ENCODE measurements at regions not wholly inside any gene's neighbourhood (a gene's known extent, or its start where the extent isn't known, plus 50 kb on each side); places are given as distances from the start of the nearest gene placed in this dataset.

- Histone ChIP-seq H3K9ac (ENCODE audit: insufficient read depth, low read depth, low read length) (no peak overlapping the region), H3K4me3 (replicated peaks in 1 of 3; ENCODE audit: insufficient read depth in 1 of 3, low read depth in 2 of 3, low read length in 3 of 3) (no peak overlapping the region), H3K79me2 (ENCODE audit: insufficient read depth, low read length) (no peaks in the 10 kb centered on the region), H3K4me2 (ENCODE audit: low read depth, low read length) (no peak overlapping the region), H4K20me1 (ENCODE audit: insufficient read depth, low read length) (peaks cover 3% of the 10 kb centered on the region; the same call in 1 of the 2 replicates), H3K36me3 (replicated peaks in 1 of 2; ENCODE audit: control insufficient read depth in 1 of 2, insufficient read depth in 2 of 2, low read length in 2 of 2) (no peaks in the 10 kb centered on the region), H3K27ac (ENCODE audit: extremely low read length, insufficient read depth, low read length) (no peak overlapping the region), H3K9me3 (ENCODE audit: low read length) (no peaks in the 10 kb centered on the region), H3K4me1 (ENCODE audit: insufficient read depth, low read length) (no peaks in the 10 kb centered on the region), H3K27me3 (ENCODE audit: control insufficient read depth in 1 of 2, insufficient read depth in 2 of 2, low read length in 2 of 2) (peaks cover 3 to 56% of the 10 kb centered on the region in 2 experiments), H2AFZ (ENCODE audit: low read length) (no peak overlapping the region)
- intact Hi-C loops (cut with micrococcal nuclease; ENCODE audit: unreplicated experiment), result no loop called here
- in situ Hi-C loops (cut with HindIII; ENCODE audit: extremely low pct_ligation_motif_present, low pct_unique_long_range_greater_than_20kb), result no loop called here
- TF ChIP-seq ZFP36L2 (CRISPR knock-in tag; IDR thresholded peaks at IDR 0.05) (no peak), ELF3 (CRISPR knock-in tag; IDR thresholded peaks at IDR 0.05) (no peak), SRY (CRISPR knock-in tag; IDR thresholded peaks at IDR 0.05) (no peak), ZNF451 (CRISPR knock-in tag; IDR thresholded peaks at IDR 0.05) (no peak), TARDBP (CRISPR knock-in tag; IDR thresholded peaks at IDR 0.05) (no peak), RXRB (CRISPR knock-in tag; IDR thresholded peaks at IDR 0.05; ENCODE audit: borderline replicate concordance) (no peak)
- POLR2A ChIA-PET, result no interaction called here
- CTCF ChIA-PET (ENCODE audit: low intra/inter-chr PET ratio, low total read pairs), result no interaction called here
- WGBS (ENCODE audit: low lambda C conversion rate), result 28% methylated on average over 10 of the region's 23 CpGs
- BruUV-seq (replicated peaks), result no TSS peak
- no peak for DNase-seq (ENCODE audit: low spot score)
- FAIRE-seq, result no peak
- no peak for ATAC-seq
Measured at GRCh38 chr18:78685250-78685979, 294.2 kb upstream of the SALL3 start.

GRCh38 chr18:78685980-78686530, 293.6 kb upstream of the SALL3 start:
- Histone ChIP-seq H3K4me2 (ENCODE audit: low read depth, low read length) (no peak overlapping the region), H3K36me3 (replicated peaks in 1 of 2; ENCODE audit: control insufficient read depth in 1 of 2, insufficient read depth in 2 of 2, low read length in 2 of 2) (no peaks in the 10 kb centered on the region), H3K27ac (ENCODE audit: extremely low read length, insufficient read depth, low read length) (no peak overlapping the region), H2AFZ (ENCODE audit: low read length) (no peak overlapping the region), H3K9ac (ENCODE audit: insufficient read depth, low read depth, low read length) (no peak overlapping the region), H3K4me3 (replicated peaks in 1 of 3; ENCODE audit: insufficient read depth in 1 of 3, low read depth in 2 of 3, low read length in 3 of 3) (no peak overlapping the region), H4K20me1 (ENCODE audit: insufficient read depth, low read length) (peaks cover 3% of the 10 kb centered on the region; the same call in 1 of the 2 replicates), H3K4me1 (ENCODE audit: insufficient read depth, low read length) (no peaks in the 10 kb centered on the region), H3K9me3 (ENCODE audit: low read length) (no peaks in the 10 kb centered on the region), H3K79me2 (ENCODE audit: insufficient read depth, low read length) (no peaks in the 10 kb centered on the region), H3K27me3 (ENCODE audit: control insufficient read depth in 1 of 2, insufficient read depth in 2 of 2, low read length in 2 of 2) (peaks cover 2 to 52% of the 10 kb centered on the region in 2 experiments; a peak in 4 of 5 replicates)
- WGBS (ENCODE audit: low lambda C conversion rate), result 27% methylated on average over 13 of the region's 26 CpGs
- in situ Hi-C loops (cut with HindIII; ENCODE audit: extremely low pct_ligation_motif_present, low pct_unique_long_range_greater_than_20kb), result no loop called here
- ChIA-PET POLR2A (no interaction called here), CTCF (ENCODE audit: low intra/inter-chr PET ratio, low total read pairs) (no interaction called here)
- intact Hi-C loops (cut with micrococcal nuclease; ENCODE audit: unreplicated experiment), result no loop called here
- no peak for FAIRE-seq
- DNase-seq (ENCODE audit: low spot score), result no peak
- no peak for ATAC-seq
- no TSS peak for BruUV-seq (replicated peaks)
- TF ChIP-seq NR1H2 (CRISPR knock-in tag; IDR thresholded peaks at IDR 0.05; ENCODE audit: borderline replicate concordance, low read depth) (no peak), PCBP2 (optimal IDR thresholded peaks at IDR 0.05; ENCODE audit: low read depth, low read length, poor library complexity, severe bottlenecking) (no peak), MNT (IDR thresholded peaks at IDR 0.05) (no peak), ZNF776 (CRISPR knock-in tag; IDR thresholded peaks at IDR 0.05) (no peak), ZNF850 (CRISPR knock-in tag; conservative IDR thresholded peaks at IDR 0.05) (no peak), MLLT10 (CRISPR knock-in tag; IDR thresholded peaks at IDR 0.05) (no peak), NR2C2 (CRISPR knock-in tag; IDR thresholded peaks at IDR 0.05; ENCODE audit: borderline replicate concordance) (no peak), ATF3 (CRISPR knock-in tag; IDR thresholded peaks at IDR 0.05) (no peak), SIN3B (IDR thresholded peaks at IDR 0.05; ENCODE audit: low read length) (no peak), TIGD3 (CRISPR knock-in tag; IDR thresholded peaks at IDR 0.05; ENCODE audit: borderline replicate concordance) (no peak)

Data from HepG2 (cell line).